Mesenchymal stem cell (in vitro differentiated cells and primary cell): ENCODE measurements at regions not wholly inside any gene's neighbourhood (a gene's known extent, or its start where the extent isn't known, plus 50 kb on each side); places are given as distances from the start of the nearest gene placed in this dataset.

Source experiments
- DNase-seq: peaks from one replicate; pipeline ENCODE4 v3.0.0-alpha.2; 2013
- H2AFZ ChIP-seq: one replicate; pipeline ENCODE4 v1.6.1; 2013; ENCODE audit warnings: low read depth, mild to moderate bottlenecking, control low read depth, inconsistent platforms, low read length, moderate library complexity
- H2AK5ac ChIP-seq: 2 replicates; pipeline ENCODE4 v1.6.1; 2013; ENCODE audit warnings: low read length, moderate library complexity, mild to moderate bottlenecking, inconsistent platforms; ENCODE audit not compliant: severe bottlenecking
- H2BK120ac ChIP-seq: one replicate; pipeline ENCODE4 v1.6.1; 2013; ENCODE audit warnings: low read depth, mild to moderate bottlenecking, inconsistent platforms, low read length, moderate library complexity
- H2BK12ac ChIP-seq, 2 experiments: one replicate each; pipeline ENCODE4 v1.6.1; 2013; ENCODE audit warnings: inconsistent platforms in 2 of 2, low read length in 2 of 2, mild to moderate bottlenecking in 2 of 2, moderate library complexity in 2 of 2, control low read depth in 1 of 2
- H2BK15ac ChIP-seq: one replicate; pipeline ENCODE4 v1.6.1; 2013; ENCODE audit warnings: mild to moderate bottlenecking, low read depth, inconsistent platforms; ENCODE audit not compliant: poor library complexity, severe bottlenecking
- H2BK5ac ChIP-seq: 2 replicates; pipeline ENCODE4 v1.6.1; 2013; ENCODE audit warnings: low read depth, mild to moderate bottlenecking, low read length, control low read depth, inconsistent platforms; ENCODE audit not compliant: poor library complexity, severe bottlenecking
- H3K14ac ChIP-seq, 2 experiments: one replicate each; pipeline ENCODE4 v1.6.1; 2013; ENCODE audit warnings: inconsistent platforms in 2 of 2, low read length in 2 of 2, control low read depth in 1 of 2, mild to moderate bottlenecking in 1 of 2, moderate library complexity in 1 of 2
- H3K18ac ChIP-seq, 2 experiments: one replicate each; pipeline ENCODE4 v1.6.1; 2013; ENCODE audit warnings: inconsistent platforms in 2 of 2, low read length in 2 of 2, control low read depth in 1 of 2, low read depth in 1 of 2, mild to moderate bottlenecking in 1 of 2
- H3K23ac ChIP-seq, 2 experiments: one replicate each; pipeline ENCODE4 v1.6.1; 2013; ENCODE audit warnings: inconsistent platforms in 2 of 2, low read length in 2 of 2, mild to moderate bottlenecking in 2 of 2, moderate library complexity in 2 of 2, control low read depth in 1 of 2
- H3K27ac ChIP-seq: 2 replicates; pipeline ENCODE4 v1.5.1; 2013; ENCODE audit warnings: mild to moderate bottlenecking, moderate library complexity, low read length, control low read depth, inconsistent platforms; ENCODE audit not compliant: poor library complexity, severe bottlenecking
- H3K27me3 ChIP-seq, 2 experiments: 2 replicates each; pipeline versions ENCODE4 v1.6.1 to v1.7.0; 2013; ENCODE audit warnings: low read length in 2 of 2, mild to moderate bottlenecking in 2 of 2, moderate library complexity in 2 of 2, control low read depth in 1 of 2, inconsistent platforms in 1 of 2; ENCODE audit not compliant: control insufficient read depth in 1 of 2, insufficient read depth in 1 of 2
- H3K36me3 ChIP-seq, 2 experiments: 2 replicates each; pipeline versions ENCODE4 v1.6.1 to v1.7.0; 2013; ENCODE audit warnings: low read length in 2 of 2, control low read depth in 1 of 2, inconsistent platforms in 1 of 2, low read depth in 1 of 2, mild to moderate bottlenecking in 1 of 2; ENCODE audit not compliant: insufficient read depth in 2 of 2, control insufficient read depth in 1 of 2
- H3K4ac ChIP-seq, 2 experiments: one replicate each; pipeline ENCODE4 v1.6.1; 2013; ENCODE audit warnings: inconsistent platforms in 2 of 2, low read length in 2 of 2, mild to moderate bottlenecking in 2 of 2, moderate library complexity in 2 of 2, control low read depth in 1 of 2, low read depth in 1 of 2
- H3K4me1 ChIP-seq: 2 replicates; pipeline ENCODE4 v1.6.1; 2013; ENCODE audit warnings: low read depth, low read length, control low read depth; ENCODE audit not compliant: control insufficient read depth, insufficient read depth
- H3K4me2 ChIP-seq: 2 replicates; pipeline ENCODE4 v1.6.1; 2013; ENCODE audit warnings: low read length, mild to moderate bottlenecking, inconsistent platforms; ENCODE audit not compliant: poor library complexity, severe bottlenecking
- H3K4me3 ChIP-seq, 2 experiments: 2 replicates each; pipeline versions ENCODE4 v1.5.1 to v1.7.0; 2013; ENCODE audit warnings: low read length in 2 of 2, mild to moderate bottlenecking in 2 of 2, control low read depth in 1 of 2, low read depth in 1 of 2; ENCODE audit not compliant: insufficient read depth in 1 of 2
- H3K79me1 ChIP-seq: replicated peaks from 2 replicates; pipeline ENCODE4 v1.6.1; 2013; ENCODE audit warnings: mild to moderate bottlenecking, control low read depth, low read length, inconsistent platforms; ENCODE audit not compliant: poor library complexity, severe bottlenecking
- H3K9ac ChIP-seq: 2 replicates; pipeline ENCODE4 v1.7.0; 2013; ENCODE audit warnings: mild to moderate bottlenecking, low read length, moderate library complexity
- H3K9me3 ChIP-seq: 2 replicates; pipeline ENCODE4 v1.7.0; 2013; ENCODE audit warnings: mild to moderate bottlenecking, low read length; ENCODE audit not compliant: control insufficient read depth
- H4K8ac ChIP-seq: one replicate; pipeline ENCODE4 v1.6.1; 2013; ENCODE audit warnings: inconsistent platforms, mild to moderate bottlenecking, low read length, moderate library complexity
- H4K91ac ChIP-seq: one replicate; pipeline ENCODE4 v1.6.1; 2013; ENCODE audit warnings: mild to moderate bottlenecking, low read length, inconsistent platforms
- WGBS: methylation state at CpG from one replicate; pipeline ENCODE4 v1.1.7; 2013; ENCODE audit warnings: mixed read lengths; 5-methylcytosine and 5-hydroxymethylcytosine counted together

DNA sequence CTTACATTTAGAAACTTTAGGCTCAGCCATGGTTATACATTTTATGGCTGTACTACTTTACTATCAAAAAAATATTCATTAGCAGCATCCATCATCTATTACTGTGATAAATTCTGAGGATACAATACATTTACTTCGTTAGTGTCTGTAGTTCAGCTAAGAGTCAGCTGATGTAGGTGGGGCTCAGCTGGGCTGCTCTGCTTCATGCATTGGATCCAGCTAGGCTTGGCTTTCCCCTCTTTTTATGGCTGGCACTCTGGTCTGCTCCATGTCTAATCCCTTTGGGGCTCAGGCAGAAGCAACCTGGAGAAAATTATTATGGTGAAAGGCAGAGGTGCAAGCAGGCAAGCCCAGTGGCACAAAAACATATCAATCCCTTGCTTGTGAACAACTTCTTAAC is 930.1 kb upstream of the NR2F2 start:
- Histone ChIP-seq H2BK120ac (no peak overlapping the region), H4K91ac (no peak overlapping the region), H3K9me3 (no peaks in the 10 kb centered on the region), H2BK15ac (no peak overlapping the region), H3K27ac (no peak overlapping the region), H2AFZ (no peak overlapping the region), H3K23ac (no peak overlapping the region), H2AK5ac (no peak overlapping the region), H3K9ac (no peak overlapping the region), H3K27me3 (no peaks in the 10 kb centered on the region), H3K4me3 (no peak overlapping the region), H3K79me1 (no peaks in the 10 kb centered on the region), H2BK5ac (no peak overlapping the region), H2BK12ac (no peak overlapping the region), H3K4me2 (no peak overlapping the region), H3K36me3 (no peaks in the 10 kb centered on the region), H3K18ac (no peak overlapping the region), H3K4ac (no peak overlapping the region), H3K4me1 (no peaks in the 10 kb centered on the region), H4K8ac (no peak overlapping the region), H3K14ac (no peak overlapping the region)
- no peak for DNase-seq
- 94% methylated on average over 1 of the region's 1 CpG for WGBS

DNA sequence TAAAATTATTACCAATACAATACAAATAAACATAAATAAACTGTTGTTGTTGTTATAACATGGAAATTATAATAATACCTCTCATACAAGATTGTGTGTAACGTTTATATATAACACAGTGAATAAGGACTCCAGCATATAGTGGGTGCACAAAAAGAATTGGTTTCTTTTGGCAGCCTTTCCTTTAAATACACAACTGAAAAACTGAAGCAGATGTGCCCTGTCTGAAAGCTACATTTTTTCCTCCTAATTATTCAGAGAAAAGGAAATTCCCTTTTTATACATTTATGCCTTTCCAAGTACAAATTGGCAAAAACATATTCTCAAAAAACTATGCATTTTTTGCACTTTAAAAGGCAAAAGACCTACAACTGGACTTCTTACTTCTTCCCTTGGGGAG is 928.9 kb upstream of the NR2F2 start:
- Histone ChIP-seq H2BK120ac (no peak overlapping the region), H2AK5ac (no peak overlapping the region), H3K4me3 (no peak overlapping the region), H3K79me1 (no peaks in the 10 kb centered on the region), H3K27me3 (no peaks in the 10 kb centered on the region), H3K4ac (no peak overlapping the region), H3K23ac (no peak overlapping the region), H3K14ac (no peak overlapping the region), H2AFZ (no peak overlapping the region), H2BK12ac (no peak overlapping the region), H3K4me1 (no peaks in the 10 kb centered on the region), H3K36me3 (no peaks in the 10 kb centered on the region), H4K8ac (no peak overlapping the region), H3K9me3 (no peaks in the 10 kb centered on the region), H3K9ac (no peak overlapping the region), H4K91ac (no peak overlapping the region), H3K4me2 (no peak overlapping the region), H3K27ac (no peak overlapping the region), H2BK15ac (no peak overlapping the region), H2BK5ac (no peak overlapping the region), H3K18ac (no peak overlapping the region)
- no CpG with 5 or more reads among the region's 1 CpG for WGBS
- no peak for DNase-seq

GRCh38 chr15:95405447-95405846 is 925.1 kb upstream of the NR2F2 start:
- no peak overlapping the region for H4K91ac ChIP-seq
- no peak overlapping the region for H2AFZ ChIP-seq
- no peak overlapping the region for H3K9ac ChIP-seq
- H4K8ac ChIP-seq: no peak overlapping the region
- H2BK12ac ChIP-seq: no peak overlapping the region
- no peak overlapping the region for H2AK5ac ChIP-seq
- no peaks in the 10 kb centered on the region for H3K9me3 ChIP-seq
- WGBS: 29% methylated on average over 3 of the region's 3 CpGs
- DNase-seq: peak; percentile 29
- H3K4ac ChIP-seq: no peak overlapping the region
- H3K4me2 ChIP-seq: no peak overlapping the region
- no peak overlapping the region for H2BK5ac ChIP-seq
- H3K79me1 ChIP-seq: no peaks in the 10 kb centered on the region
- H3K18ac ChIP-seq: no peak overlapping the region
- H3K27me3 ChIP-seq: no peaks in the 10 kb centered on the region
- H3K4me3 ChIP-seq: no peak overlapping the region
- H3K27ac ChIP-seq: peak overlapping the region; percentile 62
- H3K36me3 ChIP-seq: no peaks in the 10 kb centered on the region
- H2BK15ac ChIP-seq: no peak overlapping the region
- no peak overlapping the region for H2BK120ac ChIP-seq
- H3K23ac ChIP-seq: no peak overlapping the region
- no peak overlapping the region for H3K14ac ChIP-seq
- H3K4me1 ChIP-seq: no peaks in the 10 kb centered on the region

DNA sequence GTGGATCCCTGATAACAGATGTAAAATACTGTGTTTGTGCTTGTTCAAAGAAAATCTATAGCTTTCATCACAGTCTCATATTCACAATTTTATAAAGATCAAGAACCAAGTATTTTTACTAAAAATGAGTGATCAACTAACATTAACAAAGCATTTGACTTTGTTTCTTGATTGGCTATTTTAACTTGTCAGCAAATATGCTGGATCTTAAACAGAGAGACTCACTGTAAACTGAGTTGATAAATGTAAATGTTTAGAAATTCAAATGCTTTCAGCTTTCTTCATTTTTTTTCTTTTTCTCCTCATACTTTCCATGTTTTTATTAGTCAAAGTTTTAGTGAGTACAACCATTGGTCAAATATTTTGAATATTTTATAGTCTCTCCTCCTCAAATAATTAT is 923.0 kb upstream of the NR2F2 start:
- H3K79me1 ChIP-seq: no peaks in the 10 kb centered on the region
- no peak for DNase-seq
- no peak overlapping the region for H4K8ac ChIP-seq
- H4K91ac ChIP-seq: no peak overlapping the region
- H2BK5ac ChIP-seq: no peak overlapping the region
- no peak overlapping the region for H2BK120ac ChIP-seq
- no peak overlapping the region for H3K27ac ChIP-seq
- no peak overlapping the region for H3K14ac ChIP-seq
- no peak overlapping the region for H2BK15ac ChIP-seq
- H3K4ac ChIP-seq: no peak overlapping the region
- no peaks in the 10 kb centered on the region for H3K9me3 ChIP-seq
- H2BK12ac ChIP-seq: no peak overlapping the region
- H3K36me3 ChIP-seq: no peaks in the 10 kb centered on the region
- H2AFZ ChIP-seq: no peak overlapping the region
- no peak overlapping the region for H3K18ac ChIP-seq
- H3K9ac ChIP-seq: no peak overlapping the region
- no peaks in the 10 kb centered on the region for H3K4me1 ChIP-seq
- no peak overlapping the region for H3K4me2 ChIP-seq
- H3K4me3 ChIP-seq: no peak overlapping the region
- no peak overlapping the region for H3K23ac ChIP-seq
- H2AK5ac ChIP-seq: no peak overlapping the region
- no peaks in the 10 kb centered on the region for H3K27me3 ChIP-seq
